Muscle of leg (tissue), 3 donors: ENCODE measurements at regions not wholly inside any gene's neighbourhood (a gene's known extent, or its start where the extent isn't known, plus 50 kb on each side); places are given as distances from the start of the nearest gene placed in this dataset.

ENCODE experiments used
- DNase-seq: peaks from one replicate; pipeline ENCODE4 v3.0.0; 2013
- H3K27ac ChIP-seq: one replicate; pipeline ENCODE4 v1.5.1; 2013; ENCODE audit warnings: mild to moderate bottlenecking, low read length, control low read depth
- H3K27me3 ChIP-seq: one replicate; pipeline ENCODE4 v1.6.1; 2013; ENCODE audit warnings: low read length; ENCODE audit not compliant: control insufficient read depth, insufficient read depth
- H3K36me3 ChIP-seq: one replicate; pipeline ENCODE4 v1.6.1; 2013; ENCODE audit warnings: low read length; ENCODE audit not compliant: control insufficient read depth, insufficient read depth
- H3K4me1 ChIP-seq: one replicate; pipeline ENCODE4 v1.6.1; 2013; ENCODE audit warnings: low read length; ENCODE audit not compliant: control insufficient read depth, insufficient read depth
- H3K4me3 ChIP-seq: one replicate; pipeline ENCODE4 v1.5.1; 2013; ENCODE audit warnings: low read length, control low read depth
- H3K9me3 ChIP-seq: replicated peaks from 2 replicates; pipeline ENCODE4 v1.6.1; 2013; ENCODE audit warnings: low read depth, low read length; ENCODE audit not compliant: control insufficient read depth
- WGBS: methylation state at CpG from one replicate; pipeline ENCODE4 v1.1.5; 2013; ENCODE audit warnings: missing lambda C conversion rate; ENCODE audit not compliant: insufficient coverage; 5-methylcytosine and 5-hydroxymethylcytosine counted together

GRCh38 chr3:124043023-124043422 lies 51.1 kb upstream of the ROPN1 start:
- 33% methylated on average over 1 of the region's 1 CpG for WGBS
- peaks cover under 1% of the 10 kb centered on the region for H3K27me3 ChIP-seq
- no peak for DNase-seq
- H3K36me3 ChIP-seq, result no peaks in the 10 kb centered on the region
- H3K4me3 ChIP-seq, result no peak overlapping the region
- no peaks in the 10 kb centered on the region for H3K4me1 ChIP-seq
- H3K27ac ChIP-seq, result no peak overlapping the region
- peaks cover 3% of the 10 kb centered on the region for H3K9me3 ChIP-seq

- Histone ChIP-seq H3K4me1 (no peaks in the 10 kb centered on the region), H3K27me3 (no peaks in the 10 kb centered on the region), H3K27ac (no peak overlapping the region), H3K9me3 (no peaks in the 10 kb centered on the region), H3K4me3 (no peak overlapping the region), H3K36me3 (no peaks in the 10 kb centered on the region)
- no peak for DNase-seq
- WGBS, result 63% methylated on average over 2 of the region's 3 CpGs
These were observed 53.0 kb upstream of the ROPN1 start for GRCh38 chr3:124044956-124045355.

- H3K27ac ChIP-seq, result no peak overlapping the region
- H3K4me3 ChIP-seq, result no peak overlapping the region
- H3K36me3 ChIP-seq, result no peaks in the 10 kb centered on the region
- no peaks in the 10 kb centered on the region for H3K9me3 ChIP-seq
- no peaks in the 10 kb centered on the region for H3K27me3 ChIP-seq
- no peaks in the 10 kb centered on the region for H3K4me1 ChIP-seq
- DNase-seq, result no peak
- WGBS, result 50% methylated on average over 3 of the region's 6 CpGs
These were observed 57.3 kb upstream of the ROPN1 start for GRCh38 chr3:124048967-124049798.

- no peak for DNase-seq
- 90% methylated on average over 2 of the region's 6 CpGs for WGBS
- Histone ChIP-seq H3K4me3 (no peak overlapping the region), H3K9me3 (no peaks in the 10 kb centered on the region), H3K4me1 (no peaks in the 10 kb centered on the region), H3K27ac (no peak overlapping the region), H3K27me3 (no peaks in the 10 kb centered on the region), H3K36me3 (no peaks in the 10 kb centered on the region)
These were observed 59.7 kb upstream of the ROPN1 start for GRCh38 chr3:124051636-124052035.

- peaks cover 3% of the 10 kb centered on the region for H3K4me1 ChIP-seq
- H3K4me3 ChIP-seq, result no peak overlapping the region
- no peak for DNase-seq
- no peaks in the 10 kb centered on the region for H3K27me3 ChIP-seq
- H3K9me3 ChIP-seq, result no peaks in the 10 kb centered on the region
- no peaks in the 10 kb centered on the region for H3K36me3 ChIP-seq
- no peak overlapping the region for H3K27ac ChIP-seq
These were observed 61.9 kb upstream of the ROPN1 start for GRCh38 chr3:124053871-124054270.

- peaks cover 3% of the 10 kb centered on the region for H3K4me1 ChIP-seq
- DNase-seq, result peak; percentile 75
- H3K36me3 ChIP-seq, result no peaks in the 10 kb centered on the region
- H3K4me3 ChIP-seq, result no peak overlapping the region
- H3K9me3 ChIP-seq, result no peaks in the 10 kb centered on the region
- H3K27ac ChIP-seq, result no peak overlapping the region
- WGBS, result no CpG with 5 or more reads among the region's 2 CpGs
- H3K27me3 ChIP-seq, result no peaks in the 10 kb centered on the region
These were observed 64.9 kb upstream of the ROPN1 start for GRCh38 chr3:124056846-124057245.

GRCh38 chr3:124057420-124057819 lies 65.5 kb upstream of the ROPN1 start:
- Histone ChIP-seq H3K27me3 (no peaks in the 10 kb centered on the region), H3K27ac (no peak overlapping the region), H3K4me3 (no peak overlapping the region), H3K36me3 (no peaks in the 10 kb centered on the region), H3K9me3 (no peaks in the 10 kb centered on the region), H3K4me1 (peaks cover 3% of the 10 kb centered on the region)
- 3% methylated on average over 3 of the region's 6 CpGs for WGBS
- peak; percentile 73 for DNase-seq

- Histone ChIP-seq H3K4me1 (peaks cover 11% of the 10 kb centered on the region), H3K36me3 (no peaks in the 10 kb centered on the region), H3K4me3 (no peak overlapping the region), H3K27ac (no peak overlapping the region), H3K27me3 (no peaks in the 10 kb centered on the region), H3K9me3 (no peaks in the 10 kb centered on the region)
- WGBS, result no CpG with 5 or more reads among the region's 1 CpG
- DNase-seq, result no peak
These were observed 67.7 kb upstream of the ROPN1 start for GRCh38 chr3:124059580-124059979.

- H3K4me1 ChIP-seq, result peaks cover 7% of the 10 kb centered on the region
- no peak overlapping the region for H3K27ac ChIP-seq
- WGBS, result 58% methylated on average over 7 of the region's 9 CpGs
- no peaks in the 10 kb centered on the region for H3K27me3 ChIP-seq
- no peak overlapping the region for H3K4me3 ChIP-seq
- H3K36me3 ChIP-seq, result no peaks in the 10 kb centered on the region
- no peaks in the 10 kb centered on the region for H3K9me3 ChIP-seq
- DNase-seq, result peak; percentile 39
These were observed 71.4 kb upstream of the ROPN1 start for GRCh38 chr3:124063197-124063909.

- no peak overlapping the region for H3K27ac ChIP-seq
- no CpG with 5 or more reads among the region's 1 CpG for WGBS
- no peak for DNase-seq
- no peaks in the 10 kb centered on the region for H3K36me3 ChIP-seq
- peaks cover 7% of the 10 kb centered on the region for H3K4me1 ChIP-seq
- H3K27me3 ChIP-seq, result no peaks in the 10 kb centered on the region
- no peaks in the 10 kb centered on the region for H3K9me3 ChIP-seq
- H3K4me3 ChIP-seq, result no peak overlapping the region
These were observed 72.1 kb upstream of the ROPN1 start for GRCh38 chr3:124064050-124064449.
